ENCODE measurements at regions not wholly inside any gene's neighbourhood (a gene's known extent, or its start where the extent isn't known, plus 50 kb on each side); places are given as distances from the start of the nearest gene placed in this dataset.

- DNase-seq (ENCODE audit: low spot score), result no peak
Observed at GRCh38 chr4:43987331-43987944, 461.2 kb downstream of the KCTD8 start.

GRCh38 chr4:43990551-43990950, 458.1 kb downstream of the KCTD8 start:
- DNase-seq (ENCODE audit: low spot score), result no peak

- no peak for DNase-seq (ENCODE audit: low spot score)
Observed at GRCh38 chr4:43990963-43991362, 457.6 kb downstream of the KCTD8 start.

GRCh38 chr4:43992552-43992951, 456.1 kb downstream of the KCTD8 start:
- DNase-seq (ENCODE audit: low spot score), result no peak

- no peak for DNase-seq (ENCODE audit: low spot score)
Observed at GRCh38 chr4:43993196-43993902, 455.3 kb downstream of the KCTD8 start.

- no peak for DNase-seq (ENCODE audit: low spot score)
Observed at GRCh38 chr4:43999669-44000068, 448.9 kb downstream of the KCTD8 start.

GRCh38 chr4:44002368-44002767, 446.2 kb downstream of the KCTD8 start:
- DNase-seq (ENCODE audit: low spot score), result no peak

- DNase-seq (ENCODE audit: low spot score), result no peak
Observed at GRCh38 chr4:44016570-44017421, 431.8 kb downstream of the KCTD8 start.

GRCh38 chr4:44017422-44017739, 431.2 kb downstream of the KCTD8 start:
- no peak for DNase-seq (ENCODE audit: low spot score)

- DNase-seq (ENCODE audit: low spot score), result no peak
Observed at GRCh38 chr4:44019721-44020120, 428.9 kb downstream of the KCTD8 start.

GRCh38 chr4:44025376-44026020, 423.1 kb downstream of the KCTD8 start:
- no peak for DNase-seq (ENCODE audit: low spot score)

- DNase-seq (ENCODE audit: low spot score), result no peak
Observed at GRCh38 chr4:44038811-44039210, 409.8 kb downstream of the KCTD8 start.

- DNase-seq (ENCODE audit: low spot score), result no peak
Observed at GRCh38 chr4:44046491-44046890, 402.1 kb downstream of the KCTD8 start.

- DNase-seq (ENCODE audit: low spot score), result no peak
Observed at GRCh38 chr4:44056721-44057151, 391.9 kb downstream of the KCTD8 start.

- no peak for DNase-seq (ENCODE audit: low spot score)
Observed at GRCh38 chr4:44070843-44071242, 377.8 kb downstream of the KCTD8 start.

GRCh38 chr4:44071959-44072955, 376.4 kb downstream of the KCTD8 start:
- DNase-seq (ENCODE audit: low spot score), result no peak

GRCh38 chr4:44086753-44087152, 361.9 kb downstream of the KCTD8 start:
- DNase-seq (ENCODE audit: low spot score), result no peak

GRCh38 chr4:44093390-44093789, 355.2 kb downstream of the KCTD8 start:
- no peak for DNase-seq (ENCODE audit: low spot score)

GRCh38 chr4:44098973-44099372, 349.6 kb downstream of the KCTD8 start:
- DNase-seq (ENCODE audit: low spot score), result no peak

- DNase-seq (ENCODE audit: low spot score), result no peak
Observed at GRCh38 chr4:44100456-44100855, 348.2 kb downstream of the KCTD8 start.

GRCh38 chr4:44118971-44119680, 329.5 kb downstream of the KCTD8 start:
- DNase-seq (ENCODE audit: low spot score), result no peak

Measured in SW480 (cell line).